IMR-90 (cell line): ENCODE measurements at regions not wholly inside any gene's neighbourhood (a gene's known extent, or its start where the extent isn't known, plus 50 kb on each side); places are given as distances from the start of the nearest gene placed in this dataset.

Source experiments
- ATAC-seq: fragments of 200-7000 bp; cut with Tn5 transposase; 2 replicates; pipeline ENCODE4 v1.9.1; 2020; ENCODE audit warnings: low read depth, mild to moderate bottlenecking, moderate library complexity
- BruUV-seq: library from RNA; stranded (reverse); fragments of 400-500 nt; replicated peaks from 2 replicates; lab custom pipeline; 2021; lab: Mats Ljungman, UMichigan
- CTCF ChIA-PET: fragments of 300-600 bp; formaldehyde crosslinking; extraction: SDS; loops from one replicate; lab custom pipeline; 2021; ENCODE audit warnings: antibody characterized with exemption; lab: Yijun Ruan, JAX
- POLR2A ChIA-PET: fragments of 300-600 bp; sonication (Branson Sonifier 250); formaldehyde crosslinking; loops from one replicate; lab custom pipeline; 2022; ENCODE audit warnings: antibody characterized with exemption; ENCODE audit not compliant: unreplicated experiment; lab: Charles Lee
- DNase-seq: peaks from one replicate; pipeline ENCODE4 v3.0.0; 2013
- H2AFZ ChIP-seq: replicated peaks from 2 replicates; pipeline ENCODE3; 2013; ENCODE audit warnings: low read length, mild to moderate bottlenecking; ENCODE audit not compliant: poor library complexity
- H2AK5ac ChIP-seq: 2 replicates; pipeline ENCODE4 v1.6.1; 2013; ENCODE audit warnings: low read depth, low read length, inconsistent platforms
- H2AK9ac ChIP-seq: replicated peaks from 2 replicates; pipeline ENCODE3; 2013; ENCODE audit warnings: mild to moderate bottlenecking, low read depth, low read length, moderate library complexity; ENCODE audit not compliant: poor library complexity
- H2BK120ac ChIP-seq: 2 replicates; pipeline ENCODE4 v1.6.1; 2013; ENCODE audit warnings: low read depth, low read length, inconsistent platforms
- H2BK15ac ChIP-seq: 3 replicates; pipeline ENCODE4 v1.6.1; 2013; ENCODE audit warnings: low read depth, low read length, inconsistent platforms
- H2BK20ac ChIP-seq: 2 replicates; pipeline ENCODE4 v1.6.1; 2013; ENCODE audit warnings: low read depth, mild to moderate bottlenecking, inconsistent platforms, low read length, moderate library complexity
- H2BK5ac ChIP-seq: 2 replicates; pipeline ENCODE4 v1.6.1; 2013; ENCODE audit warnings: mild to moderate bottlenecking, low read depth, low read length, inconsistent platforms; ENCODE audit not compliant: poor library complexity, severe bottlenecking
- H3K14ac ChIP-seq: replicated peaks from 2 replicates; pipeline ENCODE4 v1.6.1; 2013; ENCODE audit warnings: low read depth, low read length, inconsistent platforms
- H3K18ac ChIP-seq: 2 replicates; pipeline ENCODE4 v1.6.1; 2013; ENCODE audit warnings: low read depth, low read length, control low read depth
- H3K23ac ChIP-seq: 2 replicates; pipeline ENCODE4 v1.6.1; 2013; ENCODE audit warnings: low read depth, low read length, inconsistent platforms
- H3K27ac ChIP-seq: 2 replicates; pipeline ENCODE4 v1.5.1; 2013; ENCODE audit warnings: mild to moderate bottlenecking, control low read depth, low read length; ENCODE audit not compliant: insufficient read depth
- H3K27me3 ChIP-seq: 2 replicates; pipeline ENCODE4 v1.6.1; 2013; ENCODE audit warnings: low read length; ENCODE audit not compliant: control insufficient read depth, insufficient read depth
- H3K36me3 ChIP-seq: 2 replicates; pipeline ENCODE4 v1.6.1; 2013; ENCODE audit warnings: low read length, mixed read lengths; ENCODE audit not compliant: control insufficient read depth, insufficient read depth
- H3K4ac ChIP-seq: 2 replicates; pipeline ENCODE4 v1.6.1; 2013; ENCODE audit warnings: low read depth, low read length, inconsistent platforms
- H3K4me1 ChIP-seq: 2 replicates; pipeline ENCODE4 v1.6.1; 2013; ENCODE audit warnings: low read length, mixed read lengths; ENCODE audit not compliant: control insufficient read depth, insufficient read depth
- H3K4me2 ChIP-seq: 2 replicates; pipeline ENCODE4 v1.6.1; 2013; ENCODE audit warnings: low read depth, mild to moderate bottlenecking, control low read depth, low read length, moderate library complexity
- H3K4me3 ChIP-seq: 2 replicates; pipeline ENCODE4 v1.5.1; 2013; ENCODE audit warnings: low read depth, mild to moderate bottlenecking, control low read depth, low read length, moderate library complexity; ENCODE audit not compliant: insufficient read depth
- H3K56ac ChIP-seq: 2 replicates; pipeline ENCODE4 v1.6.1; 2013; ENCODE audit warnings: low read length, inconsistent platforms; ENCODE audit not compliant: insufficient read depth; ENCODE audit errors: extremely low read depth
- H3K79me1 ChIP-seq, 2 experiments: 2 replicates each; pipeline ENCODE4 v1.6.1; 2013; ENCODE audit warnings: low read length in 2 of 2, inconsistent platforms in 1 of 2, low read depth in 1 of 2
- H3K9ac ChIP-seq: 2 replicates; pipeline ENCODE4 v1.6.1; 2013; ENCODE audit warnings: low read depth, low read length, control low read depth
- H3K9me1 ChIP-seq: 2 replicates; pipeline ENCODE4 v1.6.1; 2013; ENCODE audit warnings: low read length, inconsistent platforms; ENCODE audit not compliant: insufficient read depth
- H3K9me3 ChIP-seq: 2 replicates; pipeline ENCODE4 v1.6.1; 2013; ENCODE audit warnings: low read length; ENCODE audit not compliant: control insufficient read depth, insufficient read depth
- H4K20me1 ChIP-seq: 2 replicates; pipeline ENCODE4 v1.6.1; 2013; ENCODE audit warnings: low read length, inconsistent platforms; ENCODE audit not compliant: insufficient read depth
- H4K5ac ChIP-seq: 2 replicates; pipeline ENCODE4 v1.6.1; 2013; ENCODE audit warnings: mild to moderate bottlenecking, low read depth, low read length, control low read depth
- H4K8ac ChIP-seq, 2 experiments: 2 replicates each; pipeline ENCODE4 v1.6.1; 2013; ENCODE audit warnings: low read depth in 2 of 2, low read length in 2 of 2, control low read depth in 1 of 2, inconsistent platforms in 1 of 2
- H4K91ac ChIP-seq: 2 replicates; pipeline ENCODE4 v1.6.1; 2013; ENCODE audit warnings: low read depth, low read length, inconsistent platforms; ENCODE audit not compliant: insufficient read depth
- MXI1 ChIP-seq: IDR thresholded peaks from 2 replicates; pipeline ENCODE4 v1.6.1; 2012; ENCODE audit warnings: low read depth, mild to moderate bottlenecking, low read length, moderate library complexity, borderline replicate concordance
- RCOR1 ChIP-seq: IDR thresholded peaks from 2 replicates; pipeline ENCODE4 v1.6.1; 2012; ENCODE audit warnings: mild to moderate bottlenecking, low read length, improper control_type of control experiment; ENCODE audit not compliant: insufficient replicate concordance
- WGBS, 2 experiments: methylation state at CpG; one replicate each; pipeline versions ENCODE4 v1.1.5 to v1.1.7; 2013; ENCODE audit warnings: missing lambda C conversion rate in 2 of 2; ENCODE audit not compliant: insufficient read length in 1 of 2; ENCODE audit errors: extremely low coverage in 2 of 2; 5-methylcytosine and 5-hydroxymethylcytosine counted together
- dilution Hi-C: fragments of 300-500 bp; cut with HindIII; formaldehyde crosslinking; loops from one replicate; pipeline ENCODE4 v1.14.3; 2018; ENCODE audit warnings: low sequenced_read_pairs; ENCODE audit not compliant: unreplicated experiment
- in situ Hi-C: fragments of 300-500 bp; cut with MboI; formaldehyde crosslinking; loops from 3 replicates; pipeline ENCODE4 v1.14.3; 2019; ENCODE audit warnings: low sequenced_read_pairs, inconsistent platforms, mixed read lengths
- intact Hi-C: fragments of 100-400 bp; cut with micrococcal nuclease; formaldehyde crosslinking; loops from 2 replicates; pipeline ENCODE4 v1.10.0; 2022

GRCh38 chr2:142472382-142472781 lies 341.6 kb upstream of the LRP1B start:
- Histone ChIP-seq H2BK15ac (no peak overlapping the region), H4K91ac (no peak overlapping the region), H3K4me1 (no peaks in the 10 kb centered on the region), H3K4me3 (no peak overlapping the region), H4K5ac (no peak overlapping the region), H3K4ac (no peak overlapping the region), H3K18ac (no peak overlapping the region), H2AK9ac (no peak overlapping the region), H2BK5ac (no peak overlapping the region), H3K9ac (no peak overlapping the region), H2AFZ (no peak overlapping the region), H3K79me1 (no peaks in the 10 kb centered on the region), H3K27me3 (no peaks in the 10 kb centered on the region), H3K23ac (no peak overlapping the region), H3K4me2 (no peak overlapping the region), H3K9me3 (no peaks in the 10 kb centered on the region; the same call in 1 of the 2 replicates), H3K27ac (no peak overlapping the region), H4K8ac (no peak overlapping the region), H2BK20ac (no peak overlapping the region), H2BK120ac (no peak overlapping the region), H3K9me1 (no peaks in the 10 kb centered on the region), H3K14ac (no peak overlapping the region), H4K20me1 (no peaks in the 10 kb centered on the region), H3K56ac (no peak overlapping the region), H3K36me3 (no peaks in the 10 kb centered on the region), H2AK5ac (no peak overlapping the region)
- BruUV-seq = no TSS peak
- ChIA-PET CTCF (no interaction called here), POLR2A (no interaction called here)
- intact Hi-C loops = no loop called here
- no CpG with 5 or more reads among the region's 1 CpG for WGBS, 2 experiments
- DNase-seq (no peak), ATAC-seq (no peak)
- in situ Hi-C loops = no loop called here
- dilution Hi-C loops = no loop called here
- TF ChIP-seq RCOR1 = no peak
- TF ChIP-seq MXI1 = no peak
